Common myeloid progenitor, CD34-positive (primary cell): ENCODE measurements at regions not wholly inside any gene's neighbourhood (a gene's known extent, or its start where the extent isn't known, plus 50 kb on each side); places are given as distances from the start of the nearest gene placed in this dataset.

Experiments
- CTCF ChIA-PET: fragments of 350-600 bp; sonication (Branson Sonifier 250); formaldehyde crosslinking; loops from one replicate; lab custom pipeline; 2021; ENCODE audit warnings: antibody characterized with exemption; lab: Charles Lee
- POLR2A ChIA-PET: fragments of 350-600 bp; sonication (Branson Sonifier 250); formaldehyde crosslinking; loops from one replicate; lab custom pipeline; 2021; ENCODE audit warnings: antibody characterized with exemption; lab: Charles Lee
- DNase-seq, 3 donors: peaks; one replicate each; pipeline versions ENCODE4 v3.0.0 to v3.0.0-alpha.2; 2013
- H3K27ac ChIP-seq, 2 experiments: 1 replicate in 1 of 2; 2 replicates in 1 of 2; pipeline ENCODE4 v1.7.0; 2013; ENCODE audit warnings: inconsistent platforms in 2 of 2, low read length in 2 of 2, mild to moderate bottlenecking in 2 of 2, low read depth in 1 of 2, moderate library complexity in 1 of 2; ENCODE audit not compliant: severe bottlenecking in 2 of 2, insufficient read depth in 1 of 2, poor library complexity in 1 of 2
- H3K27me3 ChIP-seq, 5 experiments: replicated peaks in 2 of 5; 1 replicate in 3 of 5; 2 replicates in 2 of 5; pipeline versions ENCODE4 v1.6.1 to v1.7.0; 2013; ENCODE audit warnings: low read length in 4 of 5, mild to moderate bottlenecking in 2 of 5, moderate library complexity in 2 of 5, inconsistent platforms in 1 of 5; ENCODE audit not compliant: insufficient read depth in 5 of 5, control insufficient read depth in 4 of 5
- H3K36me3 ChIP-seq, 4 experiments: 1 replicate in 2 of 4; 2 replicates in 2 of 4; pipeline versions ENCODE4 v1.6.1 to v1.7.0; 2013; ENCODE audit warnings: low read length in 3 of 4, control low read depth in 1 of 4, mild to moderate bottlenecking in 1 of 4; ENCODE audit not compliant: control insufficient read depth in 4 of 4, insufficient read depth in 4 of 4
- H3K4me1 ChIP-seq, 4 experiments: 1 replicate in 3 of 4; 2 replicates in 1 of 4; pipeline versions ENCODE4 v1.6.1 to v1.7.1; 2013; ENCODE audit warnings: low read length in 3 of 4, mild to moderate bottlenecking in 3 of 4, control low read depth in 1 of 4, inconsistent platforms in 1 of 4, moderate library complexity in 1 of 4; ENCODE audit not compliant: control insufficient read depth in 4 of 4, insufficient read depth in 4 of 4; ENCODE audit errors: control extremely low read depth in 1 of 4
- H3K4me3 ChIP-seq, 7 experiments: 1 replicate in 4 of 7; 2 replicates in 3 of 7; pipeline versions ENCODE4 v1.5.1 to v1.7.0; 2013; ENCODE audit warnings: mild to moderate bottlenecking in 7 of 7, low read length in 6 of 7, moderate library complexity in 6 of 7, inconsistent platforms in 2 of 7, low read depth in 2 of 7, control low read depth in 1 of 7; ENCODE audit not compliant: insufficient read depth in 4 of 7, control insufficient read depth in 1 of 7; ENCODE audit errors: extremely low read depth in 1 of 7
- H3K9me3 ChIP-seq, 5 experiments: 1 replicate in 4 of 5; 2 replicates in 1 of 5; pipeline versions ENCODE4 v1.6.1 to v1.7.1; 2013; ENCODE audit warnings: low read length in 4 of 5, mild to moderate bottlenecking in 2 of 5, inconsistent platforms in 1 of 5, low read depth in 1 of 5, moderate library complexity in 1 of 5; ENCODE audit not compliant: control insufficient read depth in 4 of 5, insufficient read depth in 2 of 5; ENCODE audit errors: control extremely low read depth in 1 of 5
- WGBS: methylation state at CpG from one replicate; pipeline ENCODE4 v1.1.5; 2013; ENCODE audit not compliant: insufficient coverage; 5-methylcytosine and 5-hydroxymethylcytosine counted together

DNA sequence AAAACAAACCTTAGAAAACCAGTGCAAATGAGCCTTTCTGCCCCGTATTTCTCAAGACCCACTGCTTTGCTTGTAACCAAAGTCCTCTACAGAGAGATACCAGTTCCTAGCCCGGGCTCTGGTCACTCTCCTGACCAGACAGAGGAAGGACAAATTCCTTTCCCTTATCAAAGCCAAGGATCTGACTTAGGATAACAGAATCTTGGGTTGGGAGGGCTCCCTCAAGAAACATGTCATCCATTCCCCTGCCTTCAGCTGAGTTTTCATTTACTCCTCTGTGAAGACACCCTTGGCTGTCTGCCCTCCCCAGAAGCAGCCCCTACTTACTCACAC lies 116.0 kb upstream of the PARP11 start:
- 100% methylated on average over 1 of the region's 2 CpGs for WGBS
- ChIA-PET POLR2A (interaction anchor here (1.2 kb wide), 1 partner anchor 60 kb away, joined by 3 read pairs; no protein-coding TSS in a partner anchor), CTCF (interaction anchor here (1.0 to 18.0 kb wide), 9 partner anchors 9 to 287 kb away, joined by 3 to 212 read pairs (median 7); no protein-coding TSS in a partner anchor)
- no peak overlapping the region for H3K27ac ChIP-seq
- H3K4me1 ChIP-seq = peaks cover 4 to 13% (median 6%) of the 10 kb centered on the region in 4 experiments
- no peaks in the 10 kb centered on the region for H3K9me3 ChIP-seq
- no peaks in the 10 kb centered on the region for H3K36me3 ChIP-seq
- DNase-seq = no peak
- no peaks in the 10 kb centered on the region for H3K27me3 ChIP-seq
- no peak overlapping the region for H3K4me3 ChIP-seq

- H3K27me3 ChIP-seq = no peaks in the 10 kb centered on the region
- 22% methylated on average over 3 of the region's 4 CpGs for WGBS
- peak overlapping the region in 2 of 7 experiments; percentile 37 to 47 for H3K4me3 ChIP-seq
- H3K27ac ChIP-seq = peak overlapping the region in 1 of 2 experiments; percentile 29
- DNase-seq = peak; percentile 36 to 87 (median 82)
- peaks cover 0 to 2% (median 0%) of the 10 kb centered on the region in 5 experiments for H3K9me3 ChIP-seq
- POLR2A ChIA-PET = interaction anchor here (1.2 kb wide), 1 partner anchor 60 kb away, joined by 3 read pairs; no protein-coding TSS in a partner anchor
- peaks cover 3 to 13% (median 6%) of the 10 kb centered on the region in 4 experiments for H3K4me1 ChIP-seq
- CTCF ChIA-PET = interaction anchor here (0.6 to 18.0 kb wide), 14 partner anchors 9 to 288 kb away, joined by 3 to 212 read pairs (median 4); no protein-coding TSS in a partner anchor
- H3K36me3 ChIP-seq = no peaks in the 10 kb centered on the region
These were observed 115.5 kb upstream of the PARP11 start for GRCh38 chr12:3988519-3989217.

GRCh38 chr12:3987571-3987970 lies 114.4 kb upstream of the PARP11 start:
- POLR2A ChIA-PET = no interaction called here
- 98% methylated on average over 3 of the region's 4 CpGs for WGBS

GRCh38 chr12:3980504-3981272 lies 107.5 kb upstream of the PARP11 start:
- DNase-seq = no peak
- no peaks in the 10 kb centered on the region for H3K4me1 ChIP-seq
- 83% methylated on average over 6 of the region's 11 CpGs for WGBS
- ChIA-PET CTCF (interaction anchor here (0.8 to 1.6 kb wide), 4 partner anchors 13 to 116 kb away, joined by 3 to 7 read pairs (median 3); no protein-coding TSS in a partner anchor), POLR2A (no interaction called here)
- H3K4me3 ChIP-seq = no peak overlapping the region
- H3K27ac ChIP-seq = no peak overlapping the region
- peaks cover 0 to 6% (median 2%) of the 10 kb centered on the region in 5 experiments for H3K9me3 ChIP-seq
- H3K27me3 ChIP-seq = no peaks in the 10 kb centered on the region
- no peaks in the 10 kb centered on the region for H3K36me3 ChIP-seq

More at GRCh38 chr12:3987571-3987970, 114.4 kb upstream of the PARP11 start:
- no peak for DNase-seq
- Histone ChIP-seq H3K4me3 (no peak overlapping the region), H3K27ac (no peak overlapping the region), H3K27me3 (no peaks in the 10 kb centered on the region), H3K9me3 (peaks cover 0 to 6% (median 2%) of the 10 kb centered on the region in 5 experiments), H3K4me1 (peaks cover 0 to 12% (median 6%) of the 10 kb centered on the region in 4 experiments), H3K36me3 (no peaks in the 10 kb centered on the region)
- CTCF ChIA-PET = interaction anchor here (0.9 to 18.0 kb wide), 11 partner anchors 11 to 289 kb away, joined by 3 to 212 read pairs (median 5); no protein-coding TSS in a partner anchor

DNA sequence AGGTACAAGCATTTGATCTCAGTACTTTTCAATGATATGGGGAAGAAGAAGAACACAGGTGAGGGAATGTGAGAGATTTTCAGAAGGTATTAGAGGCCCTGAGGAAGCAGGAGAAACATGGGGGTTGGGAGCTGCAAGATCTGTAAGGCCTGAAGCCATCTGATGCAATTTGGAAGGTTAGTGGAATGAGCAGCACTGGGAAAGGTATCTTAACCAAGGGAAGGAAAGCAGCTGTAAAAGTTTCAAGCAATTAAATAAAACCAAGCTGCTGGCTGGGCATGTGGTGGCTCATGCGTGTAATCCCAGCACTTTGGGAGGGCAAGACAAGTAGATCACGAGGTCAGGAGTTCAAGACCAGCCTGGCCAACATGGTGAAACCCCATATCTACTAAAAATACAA lies 104.4 kb upstream of the PARP11 start:
- no peak overlapping the region for H3K27ac ChIP-seq
- POLR2A ChIA-PET = no interaction called here
- WGBS = no CpG with 5 or more reads among the region's 2 CpGs
- peaks cover 2 to 16% (median 16%) of the 10 kb centered on the region in 4 experiments for H3K4me1 ChIP-seq
- no peak for DNase-seq
- no peaks in the 10 kb centered on the region for H3K27me3 ChIP-seq
- CTCF ChIA-PET = interaction anchor here (1.6 to 2.1 kb wide), 2 partner anchors 10 to 21 kb away, joined by 3 to 4 read pairs; no protein-coding TSS in a partner anchor
- no peaks in the 10 kb centered on the region for H3K36me3 ChIP-seq
- H3K9me3 ChIP-seq = peaks cover 0 to 2% (median 0%) of the 10 kb centered on the region in 5 experiments
- H3K4me3 ChIP-seq = no peak overlapping the region

GRCh38 chr12:3976351-3976938 lies 103.2 kb upstream of the PARP11 start:
- POLR2A ChIA-PET = no interaction called here
- 94% methylated on average over 2 of the region's 5 CpGs for WGBS
- no peaks in the 10 kb centered on the region for H3K9me3 ChIP-seq
- H3K27me3 ChIP-seq = no peaks in the 10 kb centered on the region
- no peaks in the 10 kb centered on the region for H3K36me3 ChIP-seq
- H3K4me1 ChIP-seq = peaks cover 2 to 20% (median 16%) of the 10 kb centered on the region in 4 experiments
- no peak for DNase-seq
- CTCF ChIA-PET = interaction anchor here (0.7 to 2.1 kb wide), 7 partner anchors 11 to 300 kb away, joined by 3 to 5 read pairs (median 3); no protein-coding TSS in a partner anchor
- H3K4me3 ChIP-seq = no peak overlapping the region
- H3K27ac ChIP-seq = no peak overlapping the region
